GM12878 (cell line): ENCODE measurements at regions not wholly inside any gene's neighbourhood (a gene's known extent, or its start where the extent isn't known, plus 50 kb on each side); places are given as distances from the start of the nearest gene placed in this dataset.

Experiments used
- ATAC-seq: fragments of 200-7000 bp; cut with Tn5 transposase; 3 replicates; pipeline ENCODE4 v1.9.1; 2020; ENCODE audit warnings: mild to moderate bottlenecking, moderate library complexity
- BruUV-seq: library from RNA; stranded (reverse); fragments of 400-500 nt; replicated peaks from 2 replicates; lab custom pipeline; 2021; lab: Mats Ljungman, UMichigan
- CTCF ChIA-PET: fragments of 300-600 bp; sonication (Branson Sonifier 250); formaldehyde crosslinking; extraction: SDS; loops from one replicate; lab custom pipeline; 2021; ENCODE audit warnings: inconsistent platforms; lab: Yijun Ruan, JAX
- POLR2A ChIA-PET: fragments of 350-600 bp; formaldehyde crosslinking; extraction: SDS; loops from one replicate; lab custom pipeline; 2021; ENCODE audit warnings: inconsistent platforms; lab: Charles Lee
- RAD21 ChIA-PET: fragments of 300-600 bp; sonication (Branson Sonifier 250); formaldehyde crosslinking; loops from one replicate; lab custom pipeline; 2023; ENCODE audit warnings: antibody characterized with exemption; ENCODE audit not compliant: unreplicated experiment; lab: Charles Lee
- SMC1A ChIA-PET: fragments of 300-600 bp; sonication (Branson Sonifier 250); formaldehyde crosslinking; loops from one replicate; lab custom pipeline; 2023; ENCODE audit not compliant: unreplicated experiment, uncharacterized antibody; lab: Charles Lee
- DNase-seq: peaks from one replicate; pipeline ENCODE4 v3.0.0-alpha.2; 2011; ENCODE audit warnings: low read depth, low spot score
- FAIRE-seq: peaks from 3 replicates; lab custom pipeline; 2011; peaks lifted over from hg19 to GRCh38; lab: Jason Lieb, UNC
- H2AFZ ChIP-seq: 2 replicates; pipeline ENCODE4 v1.6.0; 2011; ENCODE audit warnings: low read depth, low read length, control low read depth; ENCODE audit not compliant: control insufficient read depth
- H3K27ac ChIP-seq: 2 replicates; pipeline ENCODE4 v1.5.1; 2011; ENCODE audit warnings: control low read depth; ENCODE audit not compliant: control insufficient read depth, insufficient read depth
- H3K27me3 ChIP-seq, 2 experiments: replicated peaks in 1 of 2; 2 replicates each; pipeline versions ENCODE4 v1.6.0 to v1.6.1; 2011; ENCODE audit warnings: low read length in 1 of 2; ENCODE audit not compliant: control insufficient read depth in 2 of 2, insufficient read depth in 2 of 2
- H3K36me3 ChIP-seq, 2 experiments: 2 replicates each; pipeline ENCODE4 v1.5.1; 2011; ENCODE audit warnings: low read length in 1 of 2; ENCODE audit not compliant: control insufficient read depth in 2 of 2, insufficient read depth in 2 of 2
- H3K4me1 ChIP-seq: 2 replicates; pipeline ENCODE4 v1.6.1; 2011; ENCODE audit warnings: mild to moderate bottlenecking, low read length, moderate library complexity, mixed read lengths; ENCODE audit not compliant: control insufficient read depth, insufficient read depth
- H3K4me2 ChIP-seq: 2 replicates; pipeline ENCODE4 v1.6.0; 2011; ENCODE audit warnings: control low read depth; ENCODE audit not compliant: control insufficient read depth, insufficient read depth
- H3K4me3 ChIP-seq: fragments of 200-600 bp; sonication (generic); 2 replicates; pipeline ENCODE4 v1.5.1; 2016
- H3K79me2 ChIP-seq: 2 replicates; pipeline ENCODE4 v1.6.0; 2011; ENCODE audit warnings: low read length; ENCODE audit not compliant: control insufficient read depth, insufficient read depth
- H3K9ac ChIP-seq: 2 replicates; pipeline ENCODE4 v1.8.0; 2011; ENCODE audit warnings: low read length, control low read depth, mixed read lengths; ENCODE audit not compliant: control insufficient read depth, insufficient read depth
- H3K9me3 ChIP-seq: replicated peaks from 3 replicates; pipeline ENCODE4 v1.5.1; 2011; ENCODE audit warnings: mild to moderate bottlenecking, low read length; ENCODE audit not compliant: control insufficient read depth, insufficient read depth
- H4K20me1 ChIP-seq: 2 replicates; pipeline ENCODE4 v1.6.0; 2011; ENCODE audit not compliant: control insufficient read depth, insufficient read depth
- CBFB ChIP-seq: IDR thresholded peaks from 2 replicates; pipeline ENCODE4 v1.6.1; 2016; ENCODE audit warnings: antibody characterized with exemption, low read depth
- CEBPB ChIP-seq, 2 experiments: fragments of 150-350 bp in 1 of 2; IDR thresholded peaks; 2 replicates each; pipeline ENCODE4 v1.6.1; 2012 to 2014; ENCODE audit warnings: low read depth in 2 of 2, low read length in 2 of 2, borderline replicate concordance in 1 of 2, inconsistent platforms in 1 of 2
- DPF2 ChIP-seq: fragments of 450-650 bp; IDR thresholded peaks from 2 replicates; pipeline ENCODE4 v1.6.1; 2017; ENCODE audit warnings: mild to moderate bottlenecking
- GABPA ChIP-seq: IDR thresholded peaks from 2 replicates; pipeline ENCODE4 v1.6.1; 2014; ENCODE audit warnings: antibody characterized with exemption, low read depth, mild to moderate bottlenecking, inconsistent platforms
- IRF4 ChIP-seq: IDR thresholded peaks from 2 replicates; pipeline ENCODE4 v1.6.1; 2011; ENCODE audit warnings: low read depth, low read length
- KAT2A ChIP-seq: conservative IDR thresholded peaks from 2 replicates; pipeline ENCODE4 v1.6.1; 2011; ENCODE audit warnings: low read depth, low read length; ENCODE audit not compliant: control insufficient read depth
- NFYB ChIP-seq: IDR thresholded peaks from 2 replicates; pipeline ENCODE4 v1.6.1; 2011; ENCODE audit warnings: low read depth, mild to moderate bottlenecking, low read length, improper control_type of control experiment, moderate library complexity; ENCODE audit not compliant: insufficient read depth
- PAX5 ChIP-seq: IDR thresholded peaks from 2 replicates; pipeline ENCODE4 v1.6.1; 2011; ENCODE audit warnings: low read depth, low read length, borderline replicate concordance
- POLR2A ChIP-seq: IDR thresholded peaks from 2 replicates; pipeline ENCODE4 v1.6.1; 2011; ENCODE audit warnings: low read depth, mild to moderate bottlenecking, low read length
- RB1 ChIP-seq: fragments of 450-650 bp; formaldehyde crosslinking; IDR thresholded peaks from 2 replicates; pipeline ENCODE4 v1.6.1; 2017; ENCODE audit warnings: mild to moderate bottlenecking, borderline replicate concordance
- SIN3A ChIP-seq: IDR thresholded peaks from 2 replicates; pipeline ENCODE4 v1.6.1; 2012; ENCODE audit warnings: low read depth, low read length, improper control_type of control experiment
- SIX5 ChIP-seq: IDR thresholded peaks from 2 replicates; pipeline ENCODE4 v1.6.1; 2011; ENCODE audit warnings: mild to moderate bottlenecking, low read depth, low read length, moderate library complexity; ENCODE audit not compliant: severe bottlenecking
- YBX1 ChIP-seq: fragments of 450-650 bp; IDR thresholded peaks from 2 replicates; pipeline ENCODE4 v1.6.1; 2016; ENCODE audit warnings: antibody characterized with exemption
- ZSCAN29 ChIP-seq: fragments of 450-650 bp; IDR thresholded peaks from 2 replicates; pipeline ENCODE4 v1.6.1; 2017; ENCODE audit warnings: mild to moderate bottlenecking, moderate library complexity
- WGBS: methylation state at CpG from one replicate; pipeline ENCODE4 v1.1.6; 2016; ENCODE audit warnings: low lambda C conversion rate; ENCODE audit not compliant: insufficient replicate concordance, insufficient coverage; ENCODE audit errors: missing lambda C conversion rate; 5-methylcytosine and 5-hydroxymethylcytosine counted together
- in situ Hi-C: fragments of 300-500 bp; cut with MboI; formaldehyde crosslinking; loops from 9 replicates; pipeline ENCODE4 v1.14.3; 2018; ENCODE audit warnings: mixed read lengths
- intact Hi-C: fragments of 100-400 bp; cut with micrococcal nuclease; formaldehyde crosslinking; loops from one replicate; pipeline ENCODE4 v1.14.2; 2022; ENCODE audit not compliant: unreplicated experiment
- TF ChIP-seq, protein P1 (sequence below): fragments of 450-650 bp; IDR thresholded peaks from 2 replicates; pipeline ENCODE4 v1.6.1; 2017; ENCODE audit warnings: borderline replicate concordance
- TF ChIP-seq, protein P2 (sequence below): IDR thresholded peaks from 2 replicates; pipeline ENCODE4 v1.6.1; 2011; ENCODE audit warnings: low read depth, mild to moderate bottlenecking, low read length, moderate library complexity, borderline replicate concordance; ENCODE audit errors: extremely low read depth
- TF ChIP-seq, protein P3 (sequence below): fragments of 450-650 bp; formaldehyde crosslinking; IDR thresholded peaks from 2 replicates; pipeline ENCODE4 v1.5.0; 2022; ENCODE audit warnings: mild to moderate bottlenecking, missing genetic modification characterization

DNA sequence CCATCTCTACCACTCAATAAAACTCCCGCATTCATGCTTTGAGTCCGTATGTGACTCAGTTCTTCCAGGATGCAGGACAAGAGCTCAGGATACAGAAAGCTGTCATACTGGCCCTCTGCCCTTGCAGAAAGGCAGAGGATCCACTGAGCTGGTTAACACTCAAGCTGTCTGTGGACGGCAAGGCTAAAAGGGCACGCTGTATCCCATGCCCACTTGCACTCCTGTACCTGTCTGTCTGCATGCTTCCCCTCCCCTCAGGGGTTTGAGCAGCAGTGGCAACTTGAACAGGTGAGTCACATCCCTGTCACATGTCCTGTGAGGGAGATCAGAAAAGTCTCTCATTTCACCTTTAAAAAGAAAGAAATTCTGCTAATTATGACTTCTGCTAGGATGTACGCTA, 293.8 kb downstream of the HS3ST3B1 start:
- no peaks in the 10 kb centered on the region for H3K36me3 ChIP-seq
- no peak overlapping the region for H3K4me2 ChIP-seq
- H3K4me3 ChIP-seq, result no peak overlapping the region
- no peaks in the 10 kb centered on the region for H3K27me3 ChIP-seq
- no TSS peak for BruUV-seq
- 23% methylated on average over 5 of the region's 5 CpGs for WGBS
- no peak for FAIRE-seq
- no peaks in the 10 kb centered on the region for H3K79me2 ChIP-seq
- no peak overlapping the region for H2AFZ ChIP-seq
- ATAC-seq, result no peak
- H3K9ac ChIP-seq, result no peak overlapping the region
- no peak overlapping the region for H3K27ac ChIP-seq
- ChIA-PET CTCF (no interaction called here), SMC1A (no interaction called here), POLR2A (no interaction called here), RAD21 (no interaction called here)
- intact Hi-C loops, result no loop called here
- in situ Hi-C loops, result no loop called here
- no peaks in the 10 kb centered on the region for H3K4me1 ChIP-seq
- H3K9me3 ChIP-seq, result no peaks in the 10 kb centered on the region
- TF ChIP-seq NFYB, result no peak
- TF ChIP-seq ZSCAN29, result no peak
- no peak for TF ChIP-seq YBX1
- TF ChIP-seq, protein P1, sequence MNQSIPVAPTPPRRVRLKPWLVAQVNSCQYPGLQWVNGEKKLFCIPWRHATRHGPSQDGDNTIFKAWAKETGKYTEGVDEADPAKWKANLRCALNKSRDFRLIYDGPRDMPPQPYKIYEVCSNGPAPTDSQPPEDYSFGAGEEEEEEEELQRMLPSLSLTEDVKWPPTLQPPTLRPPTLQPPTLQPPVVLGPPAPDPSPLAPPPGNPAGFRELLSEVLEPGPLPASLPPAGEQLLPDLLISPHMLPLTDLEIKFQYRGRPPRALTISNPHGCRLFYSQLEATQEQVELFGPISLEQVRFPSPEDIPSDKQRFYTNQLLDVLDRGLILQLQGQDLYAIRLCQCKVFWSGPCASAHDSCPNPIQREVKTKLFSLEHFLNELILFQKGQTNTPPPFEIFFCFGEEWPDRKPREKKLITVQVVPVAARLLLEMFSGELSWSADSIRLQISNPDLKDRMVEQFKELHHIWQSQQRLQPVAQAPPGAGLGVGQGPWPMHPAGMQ, result no peak
- no peak for TF ChIP-seq IRF4
- TF ChIP-seq RB1, result no peak
- no peak for TF ChIP-seq SIX5
- TF ChIP-seq CBFB, result no peak
- no peak for TF ChIP-seq CEBPB (IDR thresholded peaks at IDR 0.05; ENCODE audit: borderline replicate concordance in 1 of 2, low read depth in 2 of 2, low read length in 2 of 2)
- TF ChIP-seq, protein P2, sequence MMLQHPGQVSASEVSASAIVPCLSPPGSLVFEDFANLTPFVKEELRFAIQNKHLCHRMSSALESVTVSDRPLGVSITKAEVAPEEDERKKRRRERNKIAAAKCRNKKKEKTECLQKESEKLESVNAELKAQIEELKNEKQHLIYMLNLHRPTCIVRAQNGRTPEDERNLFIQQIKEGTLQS, result no peak
- TF ChIP-seq DPF2, result no peak
- no peak for TF ChIP-seq GABPA
- TF ChIP-seq, protein P3, sequence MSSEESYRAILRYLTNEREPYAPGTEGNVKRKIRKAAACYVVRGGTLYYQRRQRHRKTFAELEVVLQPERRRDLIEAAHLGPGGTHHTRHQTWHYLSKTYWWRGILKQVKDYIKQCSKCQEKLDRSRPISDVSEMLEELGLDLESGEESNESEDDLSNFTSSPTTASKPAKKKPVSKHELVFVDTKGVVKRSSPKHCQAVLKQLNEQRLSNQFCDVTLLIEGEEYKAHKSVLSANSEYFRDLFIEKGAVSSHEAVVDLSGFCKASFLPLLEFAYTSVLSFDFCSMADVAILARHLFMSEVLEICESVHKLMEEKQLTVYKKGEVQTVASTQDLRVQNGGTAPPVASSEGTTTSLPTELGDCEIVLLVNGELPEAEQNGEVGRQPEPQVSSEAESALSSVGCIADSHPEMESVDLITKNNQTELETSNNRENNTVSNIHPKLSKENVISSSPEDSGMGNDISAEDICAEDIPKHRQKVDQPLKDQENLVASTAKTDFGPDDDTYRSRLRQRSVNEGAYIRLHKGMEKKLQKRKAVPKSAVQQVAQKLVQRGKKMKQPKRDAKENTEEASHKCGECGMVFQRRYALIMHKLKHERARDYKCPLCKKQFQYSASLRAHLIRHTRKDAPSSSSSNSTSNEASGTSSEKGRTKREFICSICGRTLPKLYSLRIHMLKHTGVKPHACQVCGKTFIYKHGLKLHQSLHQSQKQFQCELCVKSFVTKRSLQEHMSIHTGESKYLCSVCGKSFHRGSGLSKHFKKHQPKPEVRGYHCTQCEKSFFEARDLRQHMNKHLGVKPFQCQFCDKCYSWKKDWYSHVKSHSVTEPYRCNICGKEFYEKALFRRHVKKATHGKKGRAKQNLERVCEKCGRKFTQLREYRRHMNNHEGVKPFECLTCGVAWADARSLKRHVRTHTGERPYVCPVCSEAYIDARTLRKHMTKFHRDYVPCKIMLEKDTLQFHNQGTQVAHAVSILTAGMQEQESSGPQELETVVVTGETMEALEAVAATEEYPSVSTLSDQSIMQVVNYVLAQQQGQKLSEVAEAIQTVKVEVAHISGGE (CRISPR knock-in tag), result no peak
- TF ChIP-seq PAX5, result no peak
- no peak for TF ChIP-seq KAT2A
- no peak for TF ChIP-seq POLR2A
- TF ChIP-seq SIN3A, result no peak
- no peaks in the 10 kb centered on the region for H4K20me1 ChIP-seq
- no peak for DNase-seq
